NCI-H82 (cell line): ENCODE measurements at regions not wholly inside any gene's neighbourhood (a gene's known extent, or its start where the extent isn't known, plus 50 kb on each side); places are given as distances from the start of the nearest gene placed in this dataset.
A peak's percentile ranks its signal among the peaks of the same experiment; 100 is the strongest.

ENCODE experiments used
- DNase-seq: peaks from one replicate; lab custom pipeline; 2025; lab: John Stamatoyannopoulos, UW

GRCh38 chr1:104699433-104699832 lies 949.7 kb downstream of the AMY1C start:
- no peak for DNase-seq

DNA sequence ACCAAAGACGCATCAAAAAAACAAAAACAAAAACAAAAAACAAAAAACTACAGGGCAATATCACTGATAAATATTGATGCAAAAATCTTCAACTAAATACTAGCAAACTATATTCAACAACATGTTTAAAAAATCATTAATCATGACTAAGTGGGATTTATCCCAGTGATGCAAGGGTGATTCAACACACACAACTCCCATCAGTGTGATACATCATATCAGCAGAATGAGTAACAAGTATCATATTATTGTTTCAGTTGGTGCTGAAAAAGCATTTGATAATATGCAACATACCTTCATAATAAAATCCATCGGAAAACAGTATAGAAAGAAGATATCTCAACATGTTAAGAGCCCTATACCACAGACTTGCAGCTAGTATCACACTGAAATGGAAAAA lies 953.0 kb downstream of the AMY1C start:
- no peak for DNase-seq

- no peak for DNase-seq
Observed at GRCh38 chr1:104706631-104707147, 957.0 kb downstream of the AMY1C start.

GRCh38 chr1:104718752-104719151 lies 969.1 kb downstream of the AMY1C start:
- DNase-seq = no peak

- DNase-seq = no peak
Observed at GRCh38 chr1:104720741-104721140, 971.0 kb downstream of the AMY1C start.

- no peak for DNase-seq
Observed at GRCh38 chr1:104726917-104727316, 977.2 kb downstream of the AMY1C start.

- no peak for DNase-seq
Observed at GRCh38 chr1:104733866-104734265, 984.2 kb downstream of the AMY1C start.

GRCh38 chr1:104745875-104746274 lies 996.2 kb downstream of the AMY1C start:
- DNase-seq = no peak

DNA sequence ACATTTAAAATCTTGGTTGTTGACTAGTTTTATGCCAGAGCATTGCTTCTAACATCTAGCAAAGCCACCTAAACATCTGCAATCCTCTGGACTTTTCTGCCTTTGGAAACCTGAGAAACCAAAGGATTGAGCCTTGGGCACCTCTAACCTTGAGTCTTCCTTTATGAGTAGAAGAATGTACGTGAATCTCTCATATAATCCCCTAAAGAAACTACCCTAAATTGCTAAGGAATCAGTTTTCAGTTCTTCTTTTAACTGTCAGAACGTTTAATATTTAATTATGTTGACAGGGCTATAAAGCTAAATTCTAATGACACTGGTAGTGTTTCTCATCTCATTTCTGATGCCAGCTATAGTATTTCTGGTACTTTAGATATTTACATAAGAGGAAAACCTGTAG lies 997.3 kb downstream of the AMY1C start:
- no peak for DNase-seq

- no peak for DNase-seq
Observed at GRCh38 chr1:104760017-104760416, 1010.3 kb downstream of the AMY1C start.

DNA sequence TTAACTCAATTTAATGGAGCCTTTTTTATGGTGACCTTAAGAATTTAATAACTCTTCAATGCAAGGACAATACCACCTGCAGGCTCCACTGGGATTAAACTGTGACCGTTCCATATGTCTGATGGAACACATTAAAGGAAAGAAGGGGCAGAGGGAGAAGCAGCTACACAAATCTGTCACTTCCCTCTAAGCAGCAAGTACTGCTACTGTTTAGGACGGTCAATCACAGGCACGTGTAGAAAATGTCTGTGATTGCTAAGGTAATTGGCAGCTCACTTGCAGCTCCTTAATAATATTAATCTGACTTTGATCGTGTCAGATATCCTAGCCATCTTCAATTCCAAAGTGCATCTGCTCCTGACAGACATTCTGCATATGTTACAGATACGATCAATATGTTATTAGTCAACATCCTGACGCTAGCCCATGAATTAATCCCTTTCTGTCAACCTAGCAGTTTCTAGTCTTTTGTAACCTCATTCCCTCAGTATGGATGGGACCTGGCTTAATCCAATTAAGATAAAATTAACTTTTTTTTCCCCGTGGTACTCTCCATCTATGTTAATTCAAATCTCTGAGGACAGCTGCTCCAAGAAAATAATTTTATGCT lies 1012.4 kb downstream of the AMY1C start:
- peak; percentile 95 for DNase-seq

DNA sequence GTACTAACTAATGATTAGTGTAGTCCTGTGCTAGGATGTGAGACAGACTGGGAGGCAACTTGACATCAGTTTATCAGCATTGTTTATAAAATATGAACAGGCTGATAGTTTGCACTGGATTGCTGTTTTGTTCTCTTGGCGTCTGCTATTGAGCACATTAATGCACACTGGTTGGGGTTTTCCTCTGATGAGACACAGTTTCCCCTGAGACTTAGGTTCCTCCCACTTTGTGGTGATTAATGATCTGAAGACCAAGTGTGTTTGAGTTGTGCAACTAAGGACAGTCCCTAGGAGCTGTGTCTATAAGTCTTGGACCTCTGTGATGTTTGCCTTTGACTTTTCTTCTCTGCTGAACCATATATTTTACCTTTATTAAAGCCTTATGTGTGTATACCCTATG lies 1015.4 kb downstream of the AMY1C start:
- no peak for DNase-seq

DNA sequence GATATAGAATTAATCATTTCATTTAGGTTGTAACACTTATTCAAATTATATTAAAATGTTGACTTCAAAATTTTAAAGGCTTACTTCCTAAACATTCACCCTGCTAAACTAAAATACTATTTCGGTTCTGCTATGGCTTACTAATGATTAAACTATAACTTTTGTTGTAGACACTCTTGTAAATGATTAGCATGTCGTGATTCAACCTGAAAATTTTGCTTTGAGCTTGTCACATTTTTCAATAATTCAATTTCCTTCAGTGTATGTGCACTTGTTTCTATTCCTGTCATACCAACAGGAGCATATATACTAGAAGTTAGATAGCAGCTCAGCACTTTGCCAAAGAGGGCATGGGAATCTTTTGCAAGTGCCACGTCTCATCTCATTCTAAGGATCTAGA lies 1018.8 kb downstream of the AMY1C start:
- DNase-seq = no peak

DNA sequence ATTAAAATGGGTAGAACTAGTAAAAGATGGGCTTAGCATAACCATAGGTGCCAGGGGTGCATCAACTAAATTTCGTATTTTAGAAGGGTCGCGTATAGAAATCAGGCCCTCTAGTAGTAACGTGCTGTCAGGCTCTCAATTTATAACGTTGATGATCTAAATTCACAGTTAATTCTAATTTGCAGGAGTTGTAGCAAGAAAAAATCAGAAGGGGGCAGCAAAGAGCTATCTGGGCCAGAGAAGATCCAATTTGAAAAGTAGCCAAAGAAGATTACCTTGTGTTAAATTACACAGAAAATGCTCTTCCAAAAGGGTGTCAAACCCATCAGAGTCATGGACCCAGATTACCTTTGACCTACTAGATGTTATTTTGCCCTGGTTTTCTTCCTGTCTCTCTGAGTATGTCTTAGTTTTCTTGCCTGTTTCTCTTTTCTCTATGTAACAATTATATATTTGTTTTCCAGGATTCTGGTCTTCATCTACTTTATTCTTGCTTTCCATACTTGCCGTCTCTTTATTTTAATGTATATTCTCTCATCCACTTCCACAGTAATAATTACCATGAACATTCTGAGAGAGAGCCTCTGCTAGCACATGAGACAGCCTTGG lies 1030.9 kb downstream of the AMY1C start:
- DNase-seq = peak; percentile 71

GRCh38 chr1:104785575-104786187 lies 1036.0 kb downstream of the AMY1C start:
- no peak for DNase-seq

- DNase-seq = no peak
Observed at GRCh38 chr1:104787866-104788510, 1038.3 kb downstream of the AMY1C start.

GRCh38 chr1:104791030-104791429 lies 1041.3 kb downstream of the AMY1C start:
- no peak for DNase-seq

DNA sequence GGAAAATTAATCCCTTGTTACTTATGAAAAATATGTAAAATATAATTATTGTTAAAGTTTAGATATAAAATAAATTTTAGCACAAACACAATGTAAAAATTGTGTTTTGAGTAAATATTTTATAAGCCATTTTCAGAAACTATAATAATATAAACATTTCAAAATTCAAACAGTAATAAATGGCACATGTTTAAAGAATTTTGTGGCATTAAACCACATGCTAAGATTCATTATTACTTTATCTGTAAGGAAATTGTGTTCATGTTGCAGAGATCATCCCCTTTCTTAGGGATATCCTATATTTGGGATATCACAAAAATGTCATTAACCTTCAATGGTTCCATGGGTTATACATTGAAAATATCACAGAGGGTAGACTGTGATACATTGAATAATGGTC lies 1044.3 kb downstream of the AMY1C start:
- no peak for DNase-seq

- no peak for DNase-seq
Observed at GRCh38 chr1:104795931-104796330, 1046.2 kb downstream of the AMY1C start.

DNA sequence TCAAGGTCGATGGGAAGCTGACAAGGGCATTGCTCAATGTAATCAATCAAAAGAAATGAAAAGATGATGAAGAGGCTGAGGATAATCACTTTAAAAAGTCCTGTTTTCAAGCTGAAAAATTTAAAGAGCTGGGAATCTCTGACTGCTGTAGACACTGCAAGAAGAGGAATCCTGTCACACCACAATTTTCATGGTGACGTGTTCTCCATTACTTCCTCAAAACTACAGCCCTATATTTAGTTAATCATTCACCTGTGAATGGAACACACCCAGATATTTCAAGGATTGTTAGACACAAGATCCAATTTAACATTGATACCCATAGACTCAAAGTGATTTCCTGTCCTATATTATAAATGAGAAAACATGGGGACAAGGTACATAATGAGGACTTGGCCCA lies 1048.3 kb downstream of the AMY1C start:
- no peak for DNase-seq

DNA sequence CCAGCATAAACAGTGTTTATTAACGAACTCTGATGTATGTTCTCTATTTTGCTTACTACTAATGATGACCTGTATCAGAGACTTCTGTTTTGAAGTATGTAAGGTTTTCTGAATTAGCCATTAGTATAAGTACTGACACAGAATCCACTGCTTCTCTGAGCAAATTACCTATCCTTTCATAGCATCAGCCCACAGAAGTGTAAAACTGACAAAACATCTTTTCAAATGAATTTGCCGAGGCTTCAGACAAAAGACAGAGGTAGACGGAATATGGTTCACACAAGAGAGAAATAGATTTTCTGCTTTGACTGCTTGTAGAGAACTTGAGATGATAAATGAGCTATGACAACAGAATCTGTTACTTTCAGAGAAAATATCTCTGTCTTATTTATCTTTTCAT lies 1051.6 kb downstream of the AMY1C start:
- no peak for DNase-seq

DNA sequence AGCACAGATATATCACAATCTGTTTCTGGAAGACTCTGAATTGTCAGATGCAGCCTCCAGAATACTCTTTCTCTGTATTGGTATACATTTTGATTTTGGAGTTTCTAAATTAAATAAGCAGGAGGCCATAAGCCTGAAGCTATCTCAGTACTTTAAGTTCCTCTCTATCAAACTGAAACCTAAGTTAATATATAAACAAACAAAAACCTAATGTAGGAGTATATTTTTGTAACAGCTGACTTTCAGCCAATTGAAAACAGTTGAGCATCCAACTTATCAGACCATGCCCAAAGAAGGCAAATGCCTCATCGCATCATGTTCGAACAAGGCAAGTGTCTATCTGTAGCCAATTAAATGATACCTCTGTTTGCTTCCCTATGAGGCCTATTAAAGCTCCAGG lies 1054.4 kb downstream of the AMY1C start:
- DNase-seq = peak; percentile 1

- DNase-seq = no peak
Observed at GRCh38 chr1:104807590-104807989, 1057.9 kb downstream of the AMY1C start.
